ENCODE measurements at regions not wholly inside any gene's neighbourhood (a gene's known extent, or its start where the extent isn't known, plus 50 kb on each side); places are given as distances from the start of the nearest gene placed in this dataset.

- no peak overlapping the region for H3K4me3 Mint-ChIP-seq
Observed at GRCh38 chr15:39326306-39326975, 254.4 kb upstream of the THBS1 start.

GRCh38 chr15:39327005-39327730, 253.7 kb upstream of the THBS1 start:
- H3K4me1 Mint-ChIP-seq (ENCODE audit: low read depth in 2 of 2), result no peaks in the 10 kb centered on the region
- no peak for ATAC-seq (replicated peaks)
- no peaks in the 10 kb centered on the region for H3K9me3 Mint-ChIP-seq
- no peak overlapping the region for H3K27ac Mint-ChIP-seq
- no peak overlapping the region for H3K4me3 Mint-ChIP-seq
- no peak for DNase-seq
- peaks cover 45 to 82% of the 10 kb centered on the region in 2 donors for H3K27me3 Mint-ChIP-seq
- no peaks in the 10 kb centered on the region for H3K36me3 Mint-ChIP-seq (ENCODE audit: insufficient read depth)

More at GRCh38 chr15:39326306-39326975, 254.4 kb upstream of the THBS1 start:
- Mint-ChIP-seq H3K27ac (no peak overlapping the region), H3K27me3 (peaks cover 48 to 75% of the 10 kb centered on the region in 2 donors), H3K36me3 (ENCODE audit: insufficient read depth) (no peaks in the 10 kb centered on the region), H3K9me3 (no peaks in the 10 kb centered on the region), H3K4me1 (ENCODE audit: low read depth in 2 of 2) (no peaks in the 10 kb centered on the region)
- DNase-seq, result no peak
- no peak for ATAC-seq (replicated peaks)

- Mint-ChIP-seq H3K4me3 (no peak overlapping the region), H3K27ac (no peak overlapping the region), H3K27me3 (peaks cover 43 to 73% of the 10 kb centered on the region in 2 donors), H3K4me1 (ENCODE audit: low read depth in 2 of 2) (no peaks in the 10 kb centered on the region), H3K36me3 (ENCODE audit: insufficient read depth) (no peaks in the 10 kb centered on the region), H3K9me3 (no peaks in the 10 kb centered on the region)
- ATAC-seq (replicated peaks), result no peak
- no peak for DNase-seq
Observed at GRCh38 chr15:39330061-39330460, 250.8 kb upstream of the THBS1 start.

- Mint-ChIP-seq H3K27ac (no peak overlapping the region), H3K36me3 (ENCODE audit: insufficient read depth) (no peaks in the 10 kb centered on the region), H3K4me1 (ENCODE audit: low read depth in 2 of 2) (no peaks in the 10 kb centered on the region), H3K9me3 (no peaks in the 10 kb centered on the region), H3K4me3 (no peak overlapping the region), H3K27me3 (peaks cover 39 to 58% of the 10 kb centered on the region in 2 donors)
- DNase-seq (no peak), ATAC-seq (replicated peaks) (no peak)
Observed at GRCh38 chr15:39331584-39331983, 249.3 kb upstream of the THBS1 start.

- ATAC-seq (replicated peaks) (no peak), DNase-seq (no peak)
- no peaks in the 10 kb centered on the region for H3K4me1 Mint-ChIP-seq (ENCODE audit: low read depth in 2 of 2)
- no peaks in the 10 kb centered on the region for H3K9me3 Mint-ChIP-seq
- H3K27ac Mint-ChIP-seq, result no peak overlapping the region
- no peaks in the 10 kb centered on the region for H3K36me3 Mint-ChIP-seq (ENCODE audit: insufficient read depth)
- no peak overlapping the region for H3K4me3 Mint-ChIP-seq
- H3K27me3 Mint-ChIP-seq, result peaks cover 34 to 45% of the 10 kb centered on the region in 2 donors
Observed at GRCh38 chr15:39332846-39333245, 248.0 kb upstream of the THBS1 start.

- no peak overlapping the region for H3K27ac Mint-ChIP-seq
- no peak overlapping the region for H3K4me3 Mint-ChIP-seq
- no peaks in the 10 kb centered on the region for H3K9me3 Mint-ChIP-seq
- no peak for ATAC-seq (replicated peaks)
- no peak for DNase-seq
- H3K27me3 Mint-ChIP-seq, result peaks cover 35 to 43% of the 10 kb centered on the region in 2 donors
- no peaks in the 10 kb centered on the region for H3K4me1 Mint-ChIP-seq (ENCODE audit: low read depth in 2 of 2)
- no peaks in the 10 kb centered on the region for H3K36me3 Mint-ChIP-seq (ENCODE audit: insufficient read depth)
Observed at GRCh38 chr15:39333393-39333792, 247.5 kb upstream of the THBS1 start.

GRCh38 chr15:39333896-39334295, 247.0 kb upstream of the THBS1 start:
- Mint-ChIP-seq H3K4me3 (no peak overlapping the region), H3K9me3 (no peaks in the 10 kb centered on the region), H3K27me3 (peaks cover 36 to 43% of the 10 kb centered on the region in 2 donors), H3K36me3 (ENCODE audit: insufficient read depth) (no peaks in the 10 kb centered on the region), H3K4me1 (ENCODE audit: low read depth in 2 of 2) (no peaks in the 10 kb centered on the region), H3K27ac (no peak overlapping the region)
- ATAC-seq (replicated peaks), result no peak
- no peak for DNase-seq

GRCh38 chr15:39336926-39337325, 244.0 kb upstream of the THBS1 start:
- Mint-ChIP-seq H3K9me3 (no peaks in the 10 kb centered on the region), H3K4me3 (no peak overlapping the region), H3K4me1 (ENCODE audit: low read depth in 2 of 2) (no peaks in the 10 kb centered on the region), H3K27ac (no peak overlapping the region), H3K27me3 (peaks cover 28 to 44% of the 10 kb centered on the region in 2 donors), H3K36me3 (ENCODE audit: insufficient read depth) (no peaks in the 10 kb centered on the region)
- DNase-seq (no peak), ATAC-seq (replicated peaks) (no peak)

GRCh38 chr15:39338251-39338650, 242.6 kb upstream of the THBS1 start:
- DNase-seq (no peak), ATAC-seq (replicated peaks) (no peak)
- no peaks in the 10 kb centered on the region for H3K36me3 Mint-ChIP-seq (ENCODE audit: insufficient read depth)
- H3K27ac Mint-ChIP-seq, result no peak overlapping the region
- no peaks in the 10 kb centered on the region for H3K9me3 Mint-ChIP-seq
- H3K27me3 Mint-ChIP-seq, result peaks cover 25 to 52% of the 10 kb centered on the region in 2 donors
- no peak overlapping the region for H3K4me3 Mint-ChIP-seq
- no peaks in the 10 kb centered on the region for H3K4me1 Mint-ChIP-seq (ENCODE audit: low read depth in 2 of 2)

GRCh38 chr15:39340903-39341645, 239.8 kb upstream of the THBS1 start:
- no peaks in the 10 kb centered on the region for H3K36me3 Mint-ChIP-seq (ENCODE audit: insufficient read depth)
- no peak overlapping the region for H3K27ac Mint-ChIP-seq
- no peaks in the 10 kb centered on the region for H3K4me1 Mint-ChIP-seq (ENCODE audit: low read depth in 2 of 2)

GRCh38 chr15:39344662-39345141, 236.2 kb upstream of the THBS1 start:
- no peaks in the 10 kb centered on the region for H3K9me3 Mint-ChIP-seq
- H3K36me3 Mint-ChIP-seq (ENCODE audit: insufficient read depth), result peaks cover 3% of the 10 kb centered on the region
- no peaks in the 10 kb centered on the region for H3K4me1 Mint-ChIP-seq (ENCODE audit: low read depth in 2 of 2)
- DNase-seq (no peak), ATAC-seq (replicated peaks) (no peak)
- H3K27me3 Mint-ChIP-seq, result peaks cover 16 to 32% of the 10 kb centered on the region in 2 donors
- no peak overlapping the region for H3K4me3 Mint-ChIP-seq
- H3K27ac Mint-ChIP-seq, result no peak overlapping the region

More at GRCh38 chr15:39340903-39341645, 239.8 kb upstream of the THBS1 start:
- ATAC-seq (replicated peaks) (no peak), DNase-seq (no peak)
- H3K27me3 Mint-ChIP-seq, result peaks cover 25 to 57% of the 10 kb centered on the region in 2 donors
- no peaks in the 10 kb centered on the region for H3K9me3 Mint-ChIP-seq
- no peak overlapping the region for H3K4me3 Mint-ChIP-seq

- Mint-ChIP-seq H3K4me1 (ENCODE audit: low read depth in 2 of 2) (no peaks in the 10 kb centered on the region), H3K27me3 (peaks cover 16 to 31% of the 10 kb centered on the region in 2 donors), H3K4me3 (no peak overlapping the region), H3K36me3 (ENCODE audit: insufficient read depth) (peaks cover 3% of the 10 kb centered on the region), H3K9me3 (no peaks in the 10 kb centered on the region), H3K27ac (no peak overlapping the region)
- ATAC-seq (replicated peaks) (no peak), DNase-seq (no peak)
Observed at GRCh38 chr15:39345176-39345575, 235.7 kb upstream of the THBS1 start.

- no peak overlapping the region for H3K27ac Mint-ChIP-seq
- ATAC-seq (replicated peaks), result no peak
- no peak overlapping the region for H3K4me3 Mint-ChIP-seq
- peaks cover 0 to 21% of the 10 kb centered on the region in 2 donors for H3K27me3 Mint-ChIP-seq
- no peaks in the 10 kb centered on the region for H3K9me3 Mint-ChIP-seq
- no peak for DNase-seq
- H3K36me3 Mint-ChIP-seq (ENCODE audit: insufficient read depth), result peaks cover 3% of the 10 kb centered on the region
- H3K4me1 Mint-ChIP-seq (ENCODE audit: low read depth in 2 of 2), result no peaks in the 10 kb centered on the region
Observed at GRCh38 chr15:39347453-39347852, 233.4 kb upstream of the THBS1 start.
